ENCODE measurements at regions not wholly inside any gene's neighbourhood (a gene's known extent, or its start where the extent isn't known, plus 50 kb on each side); places are given as distances from the start of the nearest gene placed in this dataset.

DNA sequence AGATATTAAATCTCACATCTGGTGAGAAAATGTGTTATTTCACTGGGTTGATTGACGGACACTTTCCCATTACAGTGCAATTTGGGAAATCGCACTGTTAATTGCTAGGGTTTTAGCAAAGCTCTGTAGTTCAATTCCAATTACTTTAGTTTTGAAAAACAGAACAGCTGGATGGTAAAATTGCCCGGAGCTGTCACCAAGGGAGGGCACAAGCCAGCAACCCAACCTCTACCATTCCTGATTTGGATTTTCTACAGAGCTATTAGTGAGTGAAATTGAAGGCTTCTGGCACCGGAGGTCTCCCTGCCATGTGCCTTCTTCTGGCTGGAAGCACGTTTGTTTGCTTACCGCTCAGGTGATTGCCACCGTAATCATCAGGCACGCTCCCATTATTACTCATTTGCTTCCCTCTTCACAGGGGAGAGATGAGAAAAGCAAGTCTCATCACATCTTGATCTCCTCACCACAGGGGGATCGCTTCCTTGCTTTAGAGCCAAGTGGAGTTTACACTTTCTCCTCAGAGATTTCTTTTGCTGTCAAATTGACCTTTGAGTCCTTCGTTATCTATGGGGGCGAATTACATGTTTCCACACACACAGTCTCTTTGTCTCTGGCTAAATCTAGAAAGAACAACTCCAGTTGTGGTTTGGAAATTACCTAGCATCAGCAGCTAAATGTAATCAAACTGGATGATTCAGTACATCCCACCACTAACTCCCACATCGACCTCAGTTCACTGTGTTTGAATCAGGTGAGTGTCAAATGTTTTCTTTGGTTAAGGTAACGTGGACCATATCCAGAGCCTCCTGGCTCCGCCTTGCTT is 421.7 kb upstream of the GOLIM4 start:
- H3K36me3 ChIP-seq (ENCODE audit: insufficient read depth): no peaks in the 10 kb centered on the region
- Mint-ChIP-seq H3K27ac (no peak overlapping the region), H3K9me3 (no peaks in the 10 kb centered on the region), H3K4me1 (peaks cover 53% of the 10 kb centered on the region), H3K27me3 (ENCODE audit: insufficient read depth, low read depth, poor library complexity) (no peaks in the 10 kb centered on the region), H3K4me3 (no peak overlapping the region), H3K36me3 (ENCODE audit: low read depth) (peaks cover 6% of the 10 kb centered on the region; the same call in 2 of the 3 replicates)
- peak overlapping the region; percentile 2; the same call in 1 of the 2 replicates for H3K27ac ChIP-seq (ENCODE audit: low read depth)
- no peaks in the 10 kb centered on the region for H3K27me3 ChIP-seq (ENCODE audit: insufficient read depth)
- H3K4me1 ChIP-seq (ENCODE audit: insufficient read depth): peaks cover 36% of the 10 kb centered on the region
- DNase-seq (ENCODE audit: low spot score): no peak
- no peaks in the 10 kb centered on the region for H3K79me2 ChIP-seq (replicated peaks; ENCODE audit: insufficient read depth)
- no peak overlapping the region for H3K4me2 ChIP-seq
- H4K20me1 ChIP-seq (replicated peaks; ENCODE audit: insufficient read depth): no peaks in the 10 kb centered on the region
- H2AFZ ChIP-seq: no peak overlapping the region
- no peak for TF ChIP-seq STAT1 (IDR thresholded peaks at IDR 0.05; ENCODE audit: unreplicated experiment)
- TF ChIP-seq, protein P1, sequence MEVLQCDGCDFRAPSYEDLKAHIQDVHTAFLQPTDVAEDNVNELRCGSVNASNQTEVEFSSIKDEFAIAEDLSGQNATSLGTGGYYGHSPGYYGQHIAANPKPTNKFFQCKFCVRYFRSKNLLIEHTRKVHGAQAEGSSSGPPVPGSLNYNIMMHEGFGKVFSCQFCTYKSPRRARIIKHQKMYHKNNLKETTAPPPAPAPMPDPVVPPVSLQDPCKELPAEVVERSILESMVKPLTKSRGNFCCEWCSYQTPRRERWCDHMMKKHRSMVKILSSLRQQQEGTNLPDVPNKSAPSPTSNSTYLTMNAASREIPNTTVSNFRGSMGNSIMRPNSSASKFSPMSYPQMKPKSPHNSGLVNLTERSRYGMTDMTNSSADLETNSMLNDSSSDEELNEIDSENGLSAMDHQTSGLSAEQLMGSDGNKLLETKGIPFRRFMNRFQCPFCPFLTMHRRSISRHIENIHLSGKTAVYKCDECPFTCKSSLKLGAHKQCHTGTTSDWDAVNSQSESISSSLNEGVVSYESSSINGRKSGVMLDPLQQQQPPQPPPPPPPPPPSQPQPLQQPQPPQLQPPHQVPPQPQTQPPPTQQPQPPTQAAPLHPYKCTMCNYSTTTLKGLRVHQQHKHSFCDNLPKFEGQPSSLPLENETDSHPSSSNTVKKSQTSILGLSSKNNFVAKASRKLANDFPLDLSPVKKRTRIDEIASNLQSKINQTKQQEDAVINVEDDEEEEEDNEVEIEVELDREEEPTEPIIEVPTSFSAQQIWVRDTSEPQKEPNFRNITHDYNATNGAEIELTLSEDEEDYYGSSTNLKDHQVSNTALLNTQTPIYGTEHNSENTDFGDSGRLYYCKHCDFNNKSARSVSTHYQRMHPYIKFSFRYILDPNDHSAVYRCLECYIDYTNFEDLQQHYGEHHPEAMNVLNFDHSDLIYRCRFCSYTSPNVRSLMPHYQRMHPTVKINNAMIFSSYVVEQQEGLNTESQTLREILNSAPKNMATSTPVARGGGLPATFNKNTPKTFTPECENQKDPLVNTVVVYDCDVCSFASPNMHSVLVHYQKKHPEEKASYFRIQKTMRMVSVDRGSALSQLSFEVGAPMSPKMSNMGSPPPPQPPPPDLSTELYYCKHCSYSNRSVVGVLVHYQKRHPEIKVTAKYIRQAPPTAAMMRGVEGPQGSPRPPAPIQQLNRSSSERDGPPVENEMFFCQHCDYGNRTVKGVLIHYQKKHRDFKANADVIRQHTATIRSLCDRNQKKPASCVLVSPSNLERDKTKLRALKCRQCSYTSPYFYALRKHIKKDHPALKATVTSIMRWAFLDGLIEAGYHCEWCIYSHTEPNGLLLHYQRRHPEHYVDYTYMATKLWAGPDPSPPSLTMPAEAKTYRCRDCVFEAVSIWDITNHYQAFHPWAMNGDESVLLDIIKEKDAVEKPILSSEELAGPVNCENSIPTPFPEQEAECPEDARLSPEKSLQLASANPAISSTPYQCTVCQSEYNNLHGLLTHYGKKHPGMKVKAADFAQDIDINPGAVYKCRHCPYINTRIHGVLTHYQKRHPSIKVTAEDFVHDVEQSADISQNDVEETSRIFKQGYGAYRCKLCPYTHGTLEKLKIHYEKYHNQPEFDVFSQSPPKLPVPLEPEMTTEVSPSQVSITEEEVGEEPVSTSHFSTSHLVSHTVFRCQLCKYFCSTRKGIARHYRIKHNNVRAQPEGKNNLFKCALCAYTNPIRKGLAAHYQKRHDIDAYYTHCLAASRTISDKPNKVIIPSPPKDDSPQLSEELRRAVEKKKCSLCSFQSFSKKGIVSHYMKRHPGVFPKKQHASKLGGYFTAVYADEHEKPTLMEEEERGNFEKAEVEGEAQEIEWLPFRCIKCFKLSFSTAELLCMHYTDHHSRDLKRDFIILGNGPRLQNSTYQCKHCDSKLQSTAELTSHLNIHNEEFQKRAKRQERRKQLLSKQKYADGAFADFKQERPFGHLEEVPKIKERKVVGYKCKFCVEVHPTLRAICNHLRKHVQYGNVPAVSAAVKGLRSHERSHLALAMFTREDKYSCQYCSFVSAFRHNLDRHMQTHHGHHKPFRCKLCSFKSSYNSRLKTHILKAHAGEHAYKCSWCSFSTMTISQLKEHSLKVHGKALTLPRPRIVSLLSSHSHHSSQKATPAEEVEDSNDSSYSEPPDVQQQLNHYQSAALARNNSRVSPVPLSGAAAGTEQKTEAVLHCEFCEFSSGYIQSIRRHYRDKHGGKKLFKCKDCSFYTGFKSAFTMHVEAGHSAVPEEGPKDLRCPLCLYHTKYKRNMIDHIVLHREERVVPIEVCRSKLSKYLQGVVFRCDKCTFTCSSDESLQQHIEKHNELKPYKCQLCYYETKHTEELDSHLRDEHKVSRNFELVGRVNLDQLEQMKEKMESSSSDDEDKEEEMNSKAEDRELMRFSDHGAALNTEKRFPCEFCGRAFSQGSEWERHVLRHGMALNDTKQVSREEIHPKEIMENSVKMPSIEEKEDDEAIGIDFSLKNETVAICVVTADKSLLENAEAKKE (CRISPR knock-in tag; IDR thresholded peaks at IDR 0.05): peak; percentile 84
- H3K4me3 ChIP-seq: no peak overlapping the region
- H3F3A ChIP-seq (replicated peaks; ENCODE audit: low read depth): no peaks in the 10 kb centered on the region
- H3K9me2 ChIP-seq (ENCODE audit: insufficient read depth): no peaks in the 10 kb centered on the region
- ATAC-seq: peak; percentile 49; the same call in 2 of the 3 replicates

DNA sequence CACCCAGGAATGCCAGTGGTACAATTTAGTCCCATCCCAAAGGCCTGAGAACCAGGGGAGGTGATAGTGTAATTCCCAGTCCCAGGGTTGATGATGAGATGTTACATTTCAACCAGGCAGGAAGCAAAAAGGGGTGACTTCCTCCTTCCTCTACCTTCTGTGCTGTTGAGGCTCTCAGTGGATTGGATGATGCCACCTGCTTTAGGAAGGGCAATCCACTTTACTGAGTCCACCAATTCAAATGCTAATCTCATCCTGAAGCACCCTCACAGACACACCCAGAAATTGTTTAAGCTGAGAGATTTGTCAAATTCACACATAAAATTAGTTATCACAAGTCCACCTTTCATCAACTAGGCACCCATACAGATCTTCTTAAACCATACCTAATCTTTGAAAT is 418.5 kb upstream of the GOLIM4 start:
- 0 out of 3 replicates have a peak, but pooled peaks cover 2% of the 10 kb centered on the region for H3K36me3 Mint-ChIP-seq (ENCODE audit: low read depth)
- H3K36me3 ChIP-seq (ENCODE audit: insufficient read depth): no peaks in the 10 kb centered on the region
- DNase-seq (ENCODE audit: low spot score) (peak; percentile 60), ATAC-seq (peak; percentile 22; the same call in 2 of the 3 replicates)
- no peaks in the 10 kb centered on the region for H3K27me3 ChIP-seq (ENCODE audit: insufficient read depth)
- H3K4me1 ChIP-seq (ENCODE audit: insufficient read depth): peaks cover 37% of the 10 kb centered on the region
- H3K9me2 ChIP-seq (ENCODE audit: insufficient read depth): no peaks in the 10 kb centered on the region
- H2AFZ ChIP-seq: no peak overlapping the region
- H3K4me3 Mint-ChIP-seq: no peak overlapping the region
- H3K27ac Mint-ChIP-seq: peak overlapping the region; percentile 72
- peaks cover 47% of the 10 kb centered on the region for H3K4me1 Mint-ChIP-seq
- no peaks in the 10 kb centered on the region for H3K9me3 Mint-ChIP-seq
- H3K4me3 ChIP-seq: no peak overlapping the region
- no peaks in the 10 kb centered on the region for H4K20me1 ChIP-seq (replicated peaks; ENCODE audit: insufficient read depth)
- peak overlapping the region; percentile 85 for H3K27ac ChIP-seq (ENCODE audit: low read depth)
- H3K27me3 Mint-ChIP-seq (ENCODE audit: insufficient read depth, low read depth, poor library complexity): no peaks in the 10 kb centered on the region
- no peaks in the 10 kb centered on the region for H3F3A ChIP-seq (replicated peaks; ENCODE audit: low read depth)
- no peaks in the 10 kb centered on the region for H3K79me2 ChIP-seq (replicated peaks; ENCODE audit: insufficient read depth)
- peak overlapping the region; percentile 18; the same call in 1 of the 2 replicates for H3K4me2 ChIP-seq
- TF ChIP-seq, protein P1 (CRISPR knock-in tag; IDR thresholded peaks at IDR 0.05): no peak
- TF ChIP-seq ZNF331 (CRISPR knock-in tag; IDR thresholded peaks at IDR 0.05; ENCODE audit: low read depth) (no peak), NANOG (IDR thresholded peaks at IDR 0.05; ENCODE audit: borderline replicate concordance) (peak; percentile 91)

Data from GM23338 (cell line).